ENCODE measurements at regions not wholly inside any gene's neighbourhood (a gene's known extent, or its start where the extent isn't known, plus 50 kb on each side); places are given as distances from the start of the nearest gene placed in this dataset.

- DNase-seq, result peak; percentile 16
Observed at GRCh38 chr1:94614996-94615395, 73.4 kb upstream of the F3 start.

DNA sequence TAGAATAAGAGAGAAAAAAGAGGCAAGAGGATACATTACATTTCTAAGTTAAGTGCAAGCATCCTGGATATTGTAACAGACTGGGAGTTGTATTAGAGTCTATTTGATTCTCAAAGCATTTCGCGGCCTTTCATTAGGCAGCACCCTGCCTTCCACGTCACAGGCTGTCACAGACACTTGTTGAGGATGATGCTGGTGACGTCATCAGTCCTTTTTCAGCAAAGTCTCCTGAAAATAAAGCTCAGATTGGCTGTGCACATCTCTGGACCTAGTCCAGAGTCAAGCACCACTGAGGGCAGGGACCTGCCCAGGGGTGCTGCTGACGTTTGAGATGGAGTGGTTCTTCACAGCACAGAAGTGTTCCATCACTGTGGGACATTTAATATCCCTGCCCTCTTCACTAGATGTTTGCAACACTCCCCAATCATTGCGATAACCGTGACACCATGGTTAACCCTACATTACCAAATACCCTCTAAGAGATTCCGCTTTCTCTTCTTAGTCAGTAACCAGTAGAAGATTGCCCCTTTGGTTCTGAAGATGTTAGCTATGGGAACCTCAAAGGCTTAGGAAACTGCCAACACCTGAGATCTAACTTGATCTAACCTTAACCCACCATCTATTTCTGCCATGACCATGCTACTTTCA is 72.7 kb upstream of the F3 start:
- DNase-seq, result no peak

DNA sequence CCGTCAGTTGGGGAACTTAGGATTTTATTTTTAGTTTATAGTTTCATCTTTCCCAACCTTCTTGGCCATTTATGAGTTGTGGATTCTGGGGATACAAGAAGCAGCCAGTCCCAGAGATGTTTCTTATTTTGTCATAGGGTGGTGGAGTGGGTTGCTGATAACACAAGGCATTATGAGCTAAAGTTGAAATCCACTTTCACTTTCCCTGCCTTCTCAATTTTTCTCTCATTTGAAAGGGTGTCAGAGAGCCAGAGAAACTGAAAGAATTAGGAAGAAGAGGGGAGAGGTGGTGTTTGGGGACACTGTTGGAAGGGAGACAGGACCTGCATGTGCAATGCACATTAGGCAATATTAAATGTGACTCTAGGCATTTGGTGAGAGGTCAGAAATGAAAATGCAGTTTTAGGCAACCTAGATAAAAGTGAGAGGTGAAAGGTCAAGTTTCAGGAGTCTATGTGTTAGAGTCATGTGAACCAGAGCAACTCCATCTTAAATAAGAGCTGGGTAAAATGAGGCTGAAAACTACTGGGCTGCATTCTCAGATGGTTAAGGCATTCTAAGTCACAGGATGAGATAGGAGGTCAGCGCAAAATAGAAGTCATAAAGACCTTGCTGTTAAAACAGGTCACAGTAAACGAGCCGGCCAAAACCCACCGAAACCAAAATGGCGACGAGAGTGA is 71.1 kb upstream of the F3 start:
- DNase-seq, result no peak

GRCh38 chr1:94611681-94612475 is 70.3 kb upstream of the F3 start:
- DNase-seq, result no peak

DNA sequence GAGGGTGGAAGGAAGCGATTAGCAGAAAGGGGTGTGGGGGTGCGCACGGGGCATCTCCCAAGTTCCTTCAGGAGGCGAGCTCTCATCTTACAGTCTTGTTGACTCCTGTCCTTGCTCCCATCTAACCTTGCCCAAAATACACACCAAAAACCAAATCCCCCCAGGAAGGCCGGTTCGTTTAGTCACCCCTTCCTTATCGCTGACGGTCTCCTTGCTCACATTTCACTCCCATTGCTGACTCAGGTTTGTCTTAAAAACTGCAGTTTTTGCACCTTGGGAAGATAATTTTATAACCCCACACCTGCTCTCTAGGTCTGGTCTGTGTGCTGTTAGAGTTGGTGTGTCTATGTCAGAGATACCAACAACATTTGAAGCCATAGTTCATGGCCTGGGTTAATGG is 68.1 kb upstream of the F3 start:
- no peak for DNase-seq

DNA sequence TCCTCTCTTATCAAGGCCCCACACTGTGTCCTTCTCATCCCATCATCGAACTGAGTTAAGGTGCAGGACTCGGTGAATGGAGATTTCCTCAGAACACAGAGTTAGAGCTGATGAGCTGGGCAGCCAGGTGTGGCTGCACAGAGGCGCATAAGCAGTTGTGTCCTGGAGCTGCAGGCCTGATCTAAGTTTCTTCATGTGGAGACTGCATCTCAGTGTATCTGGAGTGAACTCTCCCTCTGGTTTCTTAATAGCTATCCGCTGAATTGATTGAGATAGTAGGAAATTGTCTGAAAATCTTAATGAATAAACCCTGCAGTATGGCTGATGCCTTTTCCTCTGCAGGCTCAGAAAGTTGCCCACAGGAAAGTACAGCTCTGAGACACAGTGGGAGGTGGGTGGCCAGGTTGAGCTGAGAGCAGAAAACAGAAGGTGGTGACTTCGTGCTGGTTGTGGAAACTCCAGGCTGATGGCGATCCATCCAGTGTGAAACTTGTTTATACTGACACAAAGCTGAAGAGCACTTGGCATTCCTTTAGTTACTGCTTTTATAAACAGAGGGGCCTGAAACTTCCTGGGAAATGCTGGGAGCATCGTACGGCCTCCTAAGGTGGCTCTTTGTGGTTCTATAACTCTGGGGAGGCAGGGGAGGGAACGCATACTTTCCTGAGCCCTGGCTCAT is 67.4 kb upstream of the F3 start:
- no peak for DNase-seq

GRCh38 chr1:94608142-94608851 is 66.7 kb upstream of the F3 start:
- no peak for DNase-seq

- no peak for DNase-seq
Observed at GRCh38 chr1:94607398-94607797, 65.8 kb upstream of the F3 start.

DNA sequence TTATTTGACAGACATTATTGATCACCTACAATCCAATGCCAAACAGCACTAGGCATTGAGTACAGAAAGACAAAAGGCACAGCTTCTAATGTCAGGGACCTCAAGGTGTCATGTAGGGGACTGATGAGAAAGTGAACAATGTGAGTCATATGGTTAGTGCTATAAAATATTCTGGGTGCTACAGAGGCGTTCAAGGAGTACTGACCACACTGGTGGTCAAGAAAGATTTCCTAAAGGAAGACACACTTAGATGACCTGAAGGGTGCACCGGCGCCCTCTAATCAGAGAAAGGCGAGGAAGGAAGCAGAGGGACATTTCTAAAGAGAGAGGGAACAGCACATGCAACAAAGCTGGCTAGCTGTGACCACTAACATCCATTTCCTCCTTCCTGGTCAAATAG is 64.9 kb upstream of the F3 start:
- no peak for DNase-seq

- no peak for DNase-seq
Observed at GRCh38 chr1:94603663-94604062, 62.1 kb upstream of the F3 start.

DNA sequence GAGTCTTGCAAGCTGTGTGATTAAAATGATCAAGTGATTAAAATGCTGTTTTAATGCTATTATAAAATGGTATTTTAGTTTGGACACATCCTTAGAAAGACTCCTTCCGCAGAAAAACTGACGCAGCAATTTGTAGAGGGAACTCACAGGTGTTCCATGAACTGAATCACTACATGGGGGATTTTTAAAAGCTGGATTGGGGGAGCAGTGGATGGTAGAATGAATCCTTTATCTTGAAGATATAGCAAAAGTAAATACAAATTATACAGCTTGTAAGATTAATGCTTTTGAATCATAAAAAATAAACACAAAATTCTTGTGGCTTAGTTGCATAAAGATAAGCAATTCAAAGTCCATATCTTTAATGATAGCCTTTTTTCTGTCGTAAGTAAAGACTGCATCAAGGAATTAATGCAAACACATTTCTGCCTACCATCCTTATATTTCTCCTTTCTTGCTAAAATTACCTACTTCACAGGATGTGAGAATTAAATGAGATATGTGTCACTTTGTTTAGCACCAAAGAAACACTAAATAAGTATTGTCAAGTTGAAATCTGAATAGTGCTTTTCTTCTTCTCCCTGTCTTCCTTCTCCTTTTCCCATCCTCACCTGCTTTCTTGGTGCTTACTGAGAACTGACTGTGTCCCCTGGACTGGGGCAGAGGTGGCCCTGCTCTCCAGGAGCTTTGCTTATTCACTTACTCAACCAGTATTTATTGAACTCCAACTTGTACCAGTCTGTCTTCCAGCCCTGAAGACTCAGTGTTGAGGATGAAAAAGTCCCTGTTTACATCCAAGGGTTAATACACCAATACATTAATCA is 61.5 kb upstream of the F3 start:
- no peak for DNase-seq

- no peak for DNase-seq
Observed at GRCh38 chr1:94602316-94602715, 60.8 kb upstream of the F3 start.

DNA sequence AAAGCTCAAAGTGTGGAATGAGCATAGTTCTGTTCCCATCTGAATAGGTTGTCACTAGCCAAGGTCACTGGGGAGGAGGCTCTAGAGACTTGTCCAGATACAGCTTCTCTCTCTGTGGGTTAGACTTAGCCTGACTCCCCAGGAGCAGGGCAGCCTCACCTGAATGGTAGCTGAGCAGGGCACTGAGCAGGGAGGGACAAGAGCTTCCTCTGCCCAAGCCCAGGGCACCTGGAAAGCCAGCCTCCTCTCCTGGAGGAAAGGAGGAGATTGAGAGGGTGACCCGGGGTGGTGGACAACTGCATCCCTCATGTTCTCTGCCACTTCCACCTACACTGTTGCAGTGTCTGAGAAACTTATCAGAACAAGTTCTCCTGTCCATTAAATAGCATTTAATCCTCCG is 59.0 kb upstream of the F3 start:
- DNase-seq, result no peak

DNA sequence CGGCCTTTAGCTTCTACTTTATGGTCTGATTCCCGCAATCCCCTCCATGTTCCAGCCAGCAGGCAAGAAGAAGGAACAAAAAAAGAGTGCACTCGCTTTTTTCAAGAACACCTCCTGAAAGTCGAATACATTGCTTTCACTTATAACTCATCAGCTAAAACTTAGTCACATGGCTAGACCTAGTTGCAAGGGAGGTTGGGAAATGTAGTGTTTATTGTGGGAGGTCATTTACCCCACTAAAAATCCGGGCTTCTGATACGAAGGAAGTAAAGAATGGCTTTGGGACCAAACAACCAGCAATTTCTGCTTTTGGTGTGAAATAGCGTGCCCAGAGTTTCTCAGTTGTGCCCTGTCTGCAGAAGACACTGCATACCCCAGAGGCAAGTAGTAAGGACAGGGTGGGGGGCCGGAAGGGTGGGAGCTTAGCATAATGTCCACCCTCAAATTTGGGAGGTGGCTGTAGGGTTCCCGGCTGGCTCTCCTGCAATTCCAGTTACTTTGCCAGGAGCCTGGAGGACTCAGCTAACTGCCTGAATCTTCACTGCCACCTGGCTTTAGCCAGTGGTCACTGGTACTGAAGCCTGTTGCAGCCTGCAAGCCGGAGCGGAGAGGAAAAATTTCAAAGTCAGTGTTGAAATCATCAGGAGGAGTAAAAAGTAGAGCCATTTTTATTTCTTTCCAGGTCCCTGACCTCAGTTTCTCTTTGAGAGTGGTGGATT is 57.7 kb upstream of the F3 start:
- DNase-seq, result no peak

DNA sequence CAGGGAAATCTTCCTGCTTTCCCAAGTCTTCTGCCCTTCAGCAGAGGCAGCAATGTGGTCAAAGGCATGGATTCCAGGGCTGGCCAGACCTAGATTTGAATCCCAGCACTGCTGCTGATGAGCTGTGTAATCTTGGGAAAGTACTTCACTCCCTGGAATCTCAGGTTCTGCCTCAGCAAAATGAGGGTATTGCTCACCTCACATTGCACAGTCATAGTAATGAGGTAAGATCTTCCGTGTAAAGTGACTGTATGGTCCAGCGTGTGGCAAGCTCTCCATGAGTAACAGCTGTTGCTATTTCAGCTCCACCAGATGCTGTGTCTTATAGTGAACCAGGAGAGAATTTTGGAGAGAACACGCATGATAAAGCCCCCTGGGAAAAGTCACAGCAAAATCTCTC is 56.1 kb upstream of the F3 start:
- DNase-seq, result no peak

DNA sequence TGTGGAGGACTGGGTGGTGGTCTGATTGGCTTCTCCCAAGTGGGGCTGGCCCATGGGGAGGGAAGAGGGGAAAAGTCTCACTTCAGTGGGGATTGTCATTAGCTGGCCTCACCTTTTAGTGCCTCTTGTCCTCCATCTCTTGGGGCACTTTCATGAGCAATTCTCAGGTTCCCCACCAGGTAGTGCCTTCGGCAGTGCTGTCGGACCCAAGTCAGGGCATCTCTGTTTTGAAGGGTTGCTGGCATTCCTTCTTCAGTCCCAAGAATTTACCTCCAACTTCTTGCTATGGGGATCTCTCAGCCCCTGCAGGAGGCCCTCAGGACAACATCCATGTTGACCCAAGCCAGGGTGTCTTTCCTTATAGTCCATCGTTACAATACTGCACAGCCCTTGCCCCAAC is 54.7 kb upstream of the F3 start:
- no peak for DNase-seq

- no peak for DNase-seq
Observed at GRCh38 chr1:94595658-94596057, 54.1 kb upstream of the F3 start.

DNA sequence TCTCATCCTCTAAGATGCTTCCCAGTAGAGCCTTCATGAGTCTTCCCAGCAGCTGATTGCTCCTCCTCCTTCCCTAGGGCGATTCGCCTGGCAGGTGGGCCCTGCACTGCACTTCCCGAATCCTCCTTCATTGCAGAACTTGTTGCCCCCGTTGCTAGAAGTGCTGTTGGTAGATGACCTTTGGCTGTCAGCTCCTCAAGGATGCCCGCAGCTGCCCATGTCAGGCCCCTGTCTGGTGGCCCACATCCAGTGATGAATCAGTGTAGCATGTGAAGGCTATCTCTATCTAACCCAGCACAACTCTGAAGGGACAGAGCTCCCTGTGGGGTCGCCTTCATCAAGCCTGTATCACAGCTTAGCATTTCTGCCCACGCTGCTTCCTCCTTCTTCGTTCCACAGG is 52.1 kb upstream of the F3 start:
- no peak for DNase-seq

DNA sequence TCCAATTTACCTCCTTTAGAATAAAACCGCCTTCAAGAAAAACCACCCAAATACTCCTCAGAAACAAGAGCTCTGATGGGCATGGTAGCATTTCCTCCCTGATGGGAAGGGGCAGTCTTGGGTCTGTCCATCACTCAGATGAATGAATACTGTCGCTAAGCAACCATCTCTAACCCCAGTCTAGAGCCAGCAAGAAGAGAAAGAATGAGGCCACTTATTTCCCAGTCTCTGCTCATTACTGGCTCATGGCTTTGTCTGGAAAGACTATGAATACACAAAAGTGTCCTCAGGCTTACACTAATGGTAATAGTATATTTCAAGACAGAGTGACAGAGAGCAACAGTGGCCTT is 51.0 kb upstream of the F3 start:
- no peak for DNase-seq

DNA sequence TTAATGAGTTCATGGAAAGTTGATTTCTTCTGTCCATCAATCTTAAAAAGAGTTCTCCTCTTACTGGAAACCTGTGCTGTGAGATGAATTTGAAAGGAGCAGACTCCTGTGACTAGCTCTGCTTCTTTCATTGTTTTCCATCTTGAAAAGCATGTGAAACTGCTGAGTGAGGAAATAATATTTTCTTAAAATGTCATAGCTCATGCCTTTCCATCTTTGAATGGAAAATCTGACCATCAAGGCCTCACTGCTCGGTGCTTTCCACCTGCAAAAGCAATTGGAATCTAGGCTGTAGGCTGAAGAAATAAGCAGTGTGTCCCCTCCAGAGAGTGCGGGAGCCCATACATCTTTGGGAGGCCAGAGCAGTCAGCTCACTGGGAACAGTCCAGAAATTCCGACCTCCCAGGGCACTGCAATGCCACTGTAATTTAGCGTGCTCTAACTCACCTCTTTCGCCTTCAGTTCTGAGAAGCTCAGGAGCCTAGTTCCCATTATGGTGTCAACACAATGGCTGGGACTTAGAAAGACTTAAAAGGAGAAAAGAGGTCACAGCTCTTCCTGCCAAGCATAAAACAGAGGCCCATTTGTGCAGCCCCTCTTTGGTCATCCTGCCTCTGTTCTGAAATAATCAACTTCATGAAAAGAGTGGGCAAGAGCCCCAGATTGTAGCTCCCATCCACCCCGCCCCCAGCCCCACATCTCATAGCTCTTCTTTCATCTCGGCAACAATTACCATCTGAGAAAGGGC is 50.4 kb upstream of the F3 start:
- DNase-seq, result peak; percentile 47

Data from hindlimb muscle (tissue), 1 donor.